GM23338 (cell line): ENCODE measurements at regions not wholly inside any gene's neighbourhood (a gene's known extent, or its start where the extent isn't known, plus 50 kb on each side); places are given as distances from the start of the nearest gene placed in this dataset.

Source experiments
- ATAC-seq: fragments of 200-7000 bp; cut with Tn5 transposase; 3 replicates; pipeline ENCODE4 v1.9.1; 2020
- DNase-seq: peaks from one replicate; pipeline ENCODE4 v3.0.0-alpha.2; 2015; ENCODE audit warnings: low spot score
- H2AFZ ChIP-seq: fragments of 200-600 bp; sonication (generic); 2 replicates; pipeline ENCODE4 v1.8.0; 2016; ENCODE audit warnings: antibody characterized with exemption, mild to moderate bottlenecking, moderate library complexity
- H3F3A ChIP-seq: fragments of 200-600 bp; sonication (generic); replicated peaks from 2 replicates; pipeline ENCODE4 v1.8.0; 2017; ENCODE audit warnings: antibody characterized with exemption, mixed run types, low read depth
- H3K27ac ChIP-seq: fragments of 200-600 bp; sonication (generic); 2 replicates; pipeline ENCODE4 v1.6.1; 2016; ENCODE audit warnings: low read depth
- H3K27me3 ChIP-seq: fragments of 200-600 bp; sonication (generic); 2 replicates; pipeline ENCODE4 v1.8.0; 2016; ENCODE audit warnings: mild to moderate bottlenecking, mixed run types, moderate library complexity; ENCODE audit not compliant: insufficient read depth
- H3K36me3 ChIP-seq: fragments of 200-600 bp; sonication (generic); 2 replicates; pipeline ENCODE4 v1.8.0; 2016; ENCODE audit warnings: mild to moderate bottlenecking; ENCODE audit not compliant: insufficient read depth
- H3K4me1 ChIP-seq: fragments of 200-600 bp; sonication (generic); 2 replicates; pipeline ENCODE4 v1.8.0; 2016; ENCODE audit warnings: mild to moderate bottlenecking, moderate library complexity; ENCODE audit not compliant: insufficient read depth
- H3K4me2 ChIP-seq: fragments of 200-600 bp; sonication (generic); 2 replicates; pipeline ENCODE4 v1.7.1; 2017; ENCODE audit warnings: mixed run types
- H3K4me3 ChIP-seq: fragments of 200-600 bp; sonication (generic); 2 replicates; pipeline ENCODE4 v1.6.1; 2016; ENCODE audit warnings: mixed run types
- H3K79me2 ChIP-seq: fragments of 200-600 bp; sonication (generic); replicated peaks from 2 replicates; pipeline ENCODE4 v1.8.0; 2017; ENCODE audit warnings: mild to moderate bottlenecking; ENCODE audit not compliant: insufficient read depth
- H3K9me2 ChIP-seq: fragments of 200-600 bp; sonication (generic); 2 replicates; pipeline ENCODE4 v1.8.0; 2017; ENCODE audit not compliant: insufficient read depth
- H4K20me1 ChIP-seq: fragments of 200-600 bp; sonication (generic); replicated peaks from 2 replicates; pipeline ENCODE4 v1.8.0; 2017; ENCODE audit warnings: mild to moderate bottlenecking; ENCODE audit not compliant: insufficient read depth
- H3K27ac Mint-ChIP-seq: 2 replicates; pipeline ENCODE4 v1.8.0; 2020; ENCODE audit warnings: inconsistent platforms, mild to moderate bottlenecking, moderate library complexity, mixed read lengths
- H3K27me3 Mint-ChIP-seq: 3 replicates; pipeline ENCODE4 v1.8.0; 2022; ENCODE audit warnings: low read depth, mild to moderate bottlenecking, moderate library complexity, mixed read lengths, inconsistent platforms; ENCODE audit not compliant: insufficient read depth, poor library complexity
- H3K36me3 Mint-ChIP-seq: 3 replicates; pipeline ENCODE4 v1.8.0; 2021; ENCODE audit warnings: low read depth, mild to moderate bottlenecking, inconsistent platforms, moderate library complexity, mixed read lengths
- H3K4me1 Mint-ChIP-seq: 3 replicates; pipeline ENCODE4 v1.8.0; 2020; ENCODE audit warnings: mild to moderate bottlenecking, inconsistent platforms, mixed read lengths
- H3K4me3 Mint-ChIP-seq: 3 replicates; pipeline ENCODE4 v1.8.0; 2021; ENCODE audit warnings: moderate library complexity, mild to moderate bottlenecking, inconsistent platforms, mixed read lengths
- H3K9me3 Mint-ChIP-seq: 3 replicates; pipeline ENCODE4 v1.8.0; 2020; ENCODE audit warnings: moderate library complexity, mild to moderate bottlenecking, inconsistent platforms, mixed read lengths
- CREB1 ChIP-seq: fragments of 250-450 bp; sonication (Bioruptor Pico); IDR thresholded peaks from 2 replicates; pipeline ENCODE4 v1.5.0; 2020; ENCODE audit warnings: low read depth, mild to moderate bottlenecking, moderate library complexity
- JUNB ChIP-seq: IDR thresholded peaks from one replicate; pipeline ENCODE4 v1.6.1; 2016; ENCODE audit warnings: antibody characterized with exemption; ENCODE audit not compliant: unreplicated experiment
- NANOG ChIP-seq: IDR thresholded peaks from 2 replicates; pipeline ENCODE4 v1.6.1; 2016; ENCODE audit warnings: antibody characterized with exemption, borderline replicate concordance
- POLR2AphosphoS5 ChIP-seq: IDR thresholded peaks from 2 replicates; pipeline ENCODE4 v1.6.1; 2016; ENCODE audit warnings: antibody characterized with exemption, low read depth
- STAT1 ChIP-seq: IDR thresholded peaks from one replicate; pipeline ENCODE4 v1.6.1; 2016; ENCODE audit warnings: antibody characterized with exemption; ENCODE audit not compliant: unreplicated experiment
- ZNF331 ChIP-seq: fragments of 250-450 bp; sonication (Bioruptor Pico); IDR thresholded peaks from 2 replicates; pipeline ENCODE4 v1.5.0; 2020; ENCODE audit warnings: low read depth, mild to moderate bottlenecking, moderate library complexity
- TF ChIP-seq, protein P1 (sequence below): IDR thresholded peaks from one replicate; pipeline ENCODE4 v1.6.1; 2018; ENCODE audit warnings: antibody characterized with exemption; ENCODE audit not compliant: unreplicated experiment
- TF ChIP-seq, protein P2 (sequence below): IDR thresholded peaks from 2 replicates; pipeline ENCODE4 v1.6.1; 2016; ENCODE audit warnings: antibody characterized with exemption
- TF ChIP-seq, protein P3 (sequence below): fragments of 250-450 bp; sonication (Bioruptor Pico); IDR thresholded peaks from 2 replicates; pipeline ENCODE4 v1.5.0; 2020; ENCODE audit warnings: mild to moderate bottlenecking, moderate library complexity

DNA sequence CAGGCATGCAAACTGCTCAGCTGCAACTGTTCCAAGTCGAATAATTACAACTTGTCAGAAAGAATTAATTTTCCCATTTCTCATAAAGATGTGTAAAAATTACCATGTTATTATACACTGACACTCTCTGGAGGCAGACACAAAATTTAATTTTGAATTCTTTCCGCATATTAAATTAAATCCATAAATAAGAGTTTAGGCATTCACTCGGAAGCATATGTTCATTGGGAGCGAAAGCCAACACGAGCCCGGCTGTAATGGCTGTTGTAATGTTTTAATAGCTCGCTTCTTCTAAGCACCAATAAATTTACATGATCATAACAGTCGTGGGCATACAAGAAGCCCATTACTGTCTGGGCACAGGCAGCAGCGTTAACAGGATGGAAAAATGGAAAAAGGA is 189.6 kb upstream of the SOX5 start (continued):
- TF ChIP-seq, protein P1, sequence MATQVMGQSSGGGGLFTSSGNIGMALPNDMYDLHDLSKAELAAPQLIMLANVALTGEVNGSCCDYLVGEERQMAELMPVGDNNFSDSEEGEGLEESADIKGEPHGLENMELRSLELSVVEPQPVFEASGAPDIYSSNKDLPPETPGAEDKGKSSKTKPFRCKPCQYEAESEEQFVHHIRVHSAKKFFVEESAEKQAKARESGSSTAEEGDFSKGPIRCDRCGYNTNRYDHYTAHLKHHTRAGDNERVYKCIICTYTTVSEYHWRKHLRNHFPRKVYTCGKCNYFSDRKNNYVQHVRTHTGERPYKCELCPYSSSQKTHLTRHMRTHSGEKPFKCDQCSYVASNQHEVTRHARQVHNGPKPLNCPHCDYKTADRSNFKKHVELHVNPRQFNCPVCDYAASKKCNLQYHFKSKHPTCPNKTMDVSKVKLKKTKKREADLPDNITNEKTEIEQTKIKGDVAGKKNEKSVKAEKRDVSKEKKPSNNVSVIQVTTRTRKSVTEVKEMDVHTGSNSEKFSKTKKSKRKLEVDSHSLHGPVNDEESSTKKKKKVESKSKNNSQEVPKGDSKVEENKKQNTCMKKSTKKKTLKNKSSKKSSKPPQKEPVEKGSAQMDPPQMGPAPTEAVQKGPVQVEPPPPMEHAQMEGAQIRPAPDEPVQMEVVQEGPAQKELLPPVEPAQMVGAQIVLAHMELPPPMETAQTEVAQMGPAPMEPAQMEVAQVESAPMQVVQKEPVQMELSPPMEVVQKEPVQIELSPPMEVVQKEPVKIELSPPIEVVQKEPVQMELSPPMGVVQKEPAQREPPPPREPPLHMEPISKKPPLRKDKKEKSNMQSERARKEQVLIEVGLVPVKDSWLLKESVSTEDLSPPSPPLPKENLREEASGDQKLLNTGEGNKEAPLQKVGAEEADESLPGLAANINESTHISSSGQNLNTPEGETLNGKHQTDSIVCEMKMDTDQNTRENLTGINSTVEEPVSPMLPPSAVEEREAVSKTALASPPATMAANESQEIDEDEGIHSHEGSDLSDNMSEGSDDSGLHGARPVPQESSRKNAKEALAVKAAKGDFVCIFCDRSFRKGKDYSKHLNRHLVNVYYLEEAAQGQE = no peak
- no peak for TF ChIP-seq JUNB

DNA sequence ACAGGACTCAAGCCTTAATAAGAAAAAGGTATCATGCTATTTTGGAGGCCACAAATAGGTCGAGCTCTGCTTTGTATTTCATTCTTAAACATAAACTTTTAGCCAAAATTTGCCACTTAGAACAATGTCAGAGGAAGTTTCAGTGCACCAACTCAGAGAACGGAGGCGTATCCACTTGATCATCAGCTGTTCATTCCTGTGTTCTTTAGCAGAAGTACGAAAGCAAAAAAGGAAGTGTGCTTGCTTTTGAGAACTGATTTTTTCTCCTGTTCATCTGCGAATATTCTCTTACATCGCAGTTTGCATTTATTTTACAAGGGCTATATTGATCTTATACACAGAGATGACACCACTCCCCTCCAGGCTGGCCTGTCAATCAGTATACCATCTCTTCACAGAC is 188.6 kb upstream of the SOX5 start:
- H3K27ac ChIP-seq = no peak overlapping the region
- no peak overlapping the region for H3K27ac Mint-ChIP-seq
- ATAC-seq (no peak), DNase-seq (no peak)
- no peaks in the 10 kb centered on the region for H3K36me3 Mint-ChIP-seq
- peaks cover 23% of the 10 kb centered on the region for H3K4me1 Mint-ChIP-seq
- no peaks in the 10 kb centered on the region for H4K20me1 ChIP-seq
- H3K9me3 Mint-ChIP-seq = no peaks in the 10 kb centered on the region
- no peaks in the 10 kb centered on the region for H3K27me3 ChIP-seq
- H3F3A ChIP-seq = no peaks in the 10 kb centered on the region
- peaks cover 12% of the 10 kb centered on the region for H3K4me1 ChIP-seq
- H2AFZ ChIP-seq = no peak overlapping the region
- H3K4me3 ChIP-seq = no peak overlapping the region
- no peak overlapping the region for H3K4me2 ChIP-seq
- H3K27me3 Mint-ChIP-seq = no peaks in the 10 kb centered on the region
- no peaks in the 10 kb centered on the region for H3K9me2 ChIP-seq
- H3K79me2 ChIP-seq = no peaks in the 10 kb centered on the region
- H3K36me3 ChIP-seq = no peaks in the 10 kb centered on the region
- no peak overlapping the region for H3K4me3 Mint-ChIP-seq
- TF ChIP-seq NANOG (no peak), STAT1 (no peak), ZNF331 (CRISPR knock-in tag) (no peak), POLR2AphosphoS5 (no peak), CREB1 (CRISPR knock-in tag) (no peak), JUNB (no peak)
- TF ChIP-seq, protein P1 = no peak
- TF ChIP-seq, protein P2, sequence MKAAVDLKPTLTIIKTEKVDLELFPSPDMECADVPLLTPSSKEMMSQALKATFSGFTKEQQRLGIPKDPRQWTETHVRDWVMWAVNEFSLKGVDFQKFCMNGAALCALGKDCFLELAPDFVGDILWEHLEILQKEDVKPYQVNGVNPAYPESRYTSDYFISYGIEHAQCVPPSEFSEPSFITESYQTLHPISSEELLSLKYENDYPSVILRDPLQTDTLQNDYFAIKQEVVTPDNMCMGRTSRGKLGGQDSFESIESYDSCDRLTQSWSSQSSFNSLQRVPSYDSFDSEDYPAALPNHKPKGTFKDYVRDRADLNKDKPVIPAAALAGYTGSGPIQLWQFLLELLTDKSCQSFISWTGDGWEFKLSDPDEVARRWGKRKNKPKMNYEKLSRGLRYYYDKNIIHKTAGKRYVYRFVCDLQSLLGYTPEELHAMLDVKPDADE = no peak
- TF ChIP-seq, protein P3, sequence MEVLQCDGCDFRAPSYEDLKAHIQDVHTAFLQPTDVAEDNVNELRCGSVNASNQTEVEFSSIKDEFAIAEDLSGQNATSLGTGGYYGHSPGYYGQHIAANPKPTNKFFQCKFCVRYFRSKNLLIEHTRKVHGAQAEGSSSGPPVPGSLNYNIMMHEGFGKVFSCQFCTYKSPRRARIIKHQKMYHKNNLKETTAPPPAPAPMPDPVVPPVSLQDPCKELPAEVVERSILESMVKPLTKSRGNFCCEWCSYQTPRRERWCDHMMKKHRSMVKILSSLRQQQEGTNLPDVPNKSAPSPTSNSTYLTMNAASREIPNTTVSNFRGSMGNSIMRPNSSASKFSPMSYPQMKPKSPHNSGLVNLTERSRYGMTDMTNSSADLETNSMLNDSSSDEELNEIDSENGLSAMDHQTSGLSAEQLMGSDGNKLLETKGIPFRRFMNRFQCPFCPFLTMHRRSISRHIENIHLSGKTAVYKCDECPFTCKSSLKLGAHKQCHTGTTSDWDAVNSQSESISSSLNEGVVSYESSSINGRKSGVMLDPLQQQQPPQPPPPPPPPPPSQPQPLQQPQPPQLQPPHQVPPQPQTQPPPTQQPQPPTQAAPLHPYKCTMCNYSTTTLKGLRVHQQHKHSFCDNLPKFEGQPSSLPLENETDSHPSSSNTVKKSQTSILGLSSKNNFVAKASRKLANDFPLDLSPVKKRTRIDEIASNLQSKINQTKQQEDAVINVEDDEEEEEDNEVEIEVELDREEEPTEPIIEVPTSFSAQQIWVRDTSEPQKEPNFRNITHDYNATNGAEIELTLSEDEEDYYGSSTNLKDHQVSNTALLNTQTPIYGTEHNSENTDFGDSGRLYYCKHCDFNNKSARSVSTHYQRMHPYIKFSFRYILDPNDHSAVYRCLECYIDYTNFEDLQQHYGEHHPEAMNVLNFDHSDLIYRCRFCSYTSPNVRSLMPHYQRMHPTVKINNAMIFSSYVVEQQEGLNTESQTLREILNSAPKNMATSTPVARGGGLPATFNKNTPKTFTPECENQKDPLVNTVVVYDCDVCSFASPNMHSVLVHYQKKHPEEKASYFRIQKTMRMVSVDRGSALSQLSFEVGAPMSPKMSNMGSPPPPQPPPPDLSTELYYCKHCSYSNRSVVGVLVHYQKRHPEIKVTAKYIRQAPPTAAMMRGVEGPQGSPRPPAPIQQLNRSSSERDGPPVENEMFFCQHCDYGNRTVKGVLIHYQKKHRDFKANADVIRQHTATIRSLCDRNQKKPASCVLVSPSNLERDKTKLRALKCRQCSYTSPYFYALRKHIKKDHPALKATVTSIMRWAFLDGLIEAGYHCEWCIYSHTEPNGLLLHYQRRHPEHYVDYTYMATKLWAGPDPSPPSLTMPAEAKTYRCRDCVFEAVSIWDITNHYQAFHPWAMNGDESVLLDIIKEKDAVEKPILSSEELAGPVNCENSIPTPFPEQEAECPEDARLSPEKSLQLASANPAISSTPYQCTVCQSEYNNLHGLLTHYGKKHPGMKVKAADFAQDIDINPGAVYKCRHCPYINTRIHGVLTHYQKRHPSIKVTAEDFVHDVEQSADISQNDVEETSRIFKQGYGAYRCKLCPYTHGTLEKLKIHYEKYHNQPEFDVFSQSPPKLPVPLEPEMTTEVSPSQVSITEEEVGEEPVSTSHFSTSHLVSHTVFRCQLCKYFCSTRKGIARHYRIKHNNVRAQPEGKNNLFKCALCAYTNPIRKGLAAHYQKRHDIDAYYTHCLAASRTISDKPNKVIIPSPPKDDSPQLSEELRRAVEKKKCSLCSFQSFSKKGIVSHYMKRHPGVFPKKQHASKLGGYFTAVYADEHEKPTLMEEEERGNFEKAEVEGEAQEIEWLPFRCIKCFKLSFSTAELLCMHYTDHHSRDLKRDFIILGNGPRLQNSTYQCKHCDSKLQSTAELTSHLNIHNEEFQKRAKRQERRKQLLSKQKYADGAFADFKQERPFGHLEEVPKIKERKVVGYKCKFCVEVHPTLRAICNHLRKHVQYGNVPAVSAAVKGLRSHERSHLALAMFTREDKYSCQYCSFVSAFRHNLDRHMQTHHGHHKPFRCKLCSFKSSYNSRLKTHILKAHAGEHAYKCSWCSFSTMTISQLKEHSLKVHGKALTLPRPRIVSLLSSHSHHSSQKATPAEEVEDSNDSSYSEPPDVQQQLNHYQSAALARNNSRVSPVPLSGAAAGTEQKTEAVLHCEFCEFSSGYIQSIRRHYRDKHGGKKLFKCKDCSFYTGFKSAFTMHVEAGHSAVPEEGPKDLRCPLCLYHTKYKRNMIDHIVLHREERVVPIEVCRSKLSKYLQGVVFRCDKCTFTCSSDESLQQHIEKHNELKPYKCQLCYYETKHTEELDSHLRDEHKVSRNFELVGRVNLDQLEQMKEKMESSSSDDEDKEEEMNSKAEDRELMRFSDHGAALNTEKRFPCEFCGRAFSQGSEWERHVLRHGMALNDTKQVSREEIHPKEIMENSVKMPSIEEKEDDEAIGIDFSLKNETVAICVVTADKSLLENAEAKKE (CRISPR knock-in tag) = no peak
